HG02588 (cell line): ENCODE measurements at regions not wholly inside any gene's neighbourhood (a gene's known extent, or its start where the extent isn't known, plus 50 kb on each side); places are given as distances from the start of the nearest gene placed in this dataset.
A peak's percentile ranks its signal among the peaks of the same experiment; 100 is the strongest.

Experiments
- ATAC-seq: cut with Tn5 transposase; IDR thresholded peaks from one replicate; pipeline ENCODE4 v1.9.1; 2021; ENCODE audit warnings: mild to moderate bottlenecking, moderate library complexity; ENCODE audit not compliant: unreplicated experiment

DNA sequence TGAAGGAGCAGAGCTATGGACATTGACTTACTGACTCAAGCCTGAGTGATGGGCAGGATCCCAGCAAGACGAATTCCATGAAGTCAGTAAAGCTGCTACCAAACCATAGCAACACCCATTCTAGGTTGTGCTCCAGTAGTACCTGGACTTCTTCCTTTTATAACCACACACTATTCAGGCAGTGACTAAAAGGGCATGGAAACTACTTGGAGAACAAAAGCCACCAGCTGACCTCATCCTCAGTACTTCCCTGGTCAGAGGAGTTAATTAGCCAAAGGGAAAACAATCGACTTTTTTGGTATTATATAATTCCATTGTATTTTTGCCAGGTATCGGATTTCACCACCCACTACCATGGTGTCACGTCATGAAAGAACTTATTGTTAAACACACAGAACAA lies 237.1 kb downstream of the TTC32 start:
- no peak for ATAC-seq

DNA sequence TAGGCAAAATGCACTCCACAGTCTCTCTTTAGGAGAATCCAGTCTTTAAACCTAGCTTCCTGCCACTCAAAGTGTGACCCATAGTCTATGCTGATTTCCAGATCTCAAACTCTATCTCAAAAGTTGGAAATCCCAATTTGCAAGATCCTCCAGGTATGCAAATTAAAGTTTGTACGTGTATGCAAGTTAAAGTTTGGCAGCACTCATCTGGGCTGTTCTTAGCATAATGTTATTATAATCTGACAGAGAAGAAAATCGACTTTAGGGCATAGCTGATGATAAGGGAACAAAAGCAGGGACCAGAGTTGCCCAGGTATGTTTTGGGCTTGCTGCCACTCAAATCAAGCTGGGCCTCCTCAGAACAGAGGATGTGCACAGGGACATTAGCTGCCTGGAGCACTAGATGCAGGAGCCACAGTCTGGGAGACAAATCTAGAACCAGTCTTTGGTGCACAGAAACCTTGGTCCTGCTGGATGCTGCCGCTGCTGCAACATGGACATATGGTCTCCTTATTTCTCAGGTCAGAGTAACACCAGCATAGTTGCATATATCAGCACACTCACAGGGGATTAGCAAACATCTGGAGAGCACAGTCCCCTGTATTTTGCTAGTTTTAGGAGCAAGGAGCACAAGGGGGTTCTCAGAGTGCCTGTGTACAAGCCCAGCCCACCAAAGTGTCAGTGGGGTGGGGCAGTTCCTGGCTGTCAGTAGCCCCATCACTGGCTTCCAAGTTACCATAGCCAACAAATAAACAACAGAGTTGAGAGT lies 242.6 kb downstream of the TTC32 start:
- ATAC-seq: no peak

DNA sequence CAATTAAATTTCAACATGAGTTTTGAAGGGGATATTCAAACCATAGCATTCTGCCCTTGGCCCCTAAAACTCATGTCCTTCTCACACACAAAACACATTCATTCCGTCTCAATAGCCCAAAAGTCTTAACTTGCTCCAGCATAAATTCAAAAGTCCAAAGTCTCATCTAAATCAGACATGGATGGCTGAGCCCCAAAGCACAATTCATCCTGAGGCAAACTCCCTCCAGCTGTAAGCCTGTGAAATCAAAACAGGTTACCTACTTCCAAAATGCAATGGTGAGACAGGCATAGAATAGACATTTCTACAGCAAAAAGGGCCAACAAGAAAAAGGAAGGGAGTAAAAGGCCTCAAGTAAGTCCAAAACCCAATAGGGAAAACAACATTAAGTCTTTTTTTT lies 245.8 kb downstream of the TTC32 start:
- ATAC-seq: no peak

DNA sequence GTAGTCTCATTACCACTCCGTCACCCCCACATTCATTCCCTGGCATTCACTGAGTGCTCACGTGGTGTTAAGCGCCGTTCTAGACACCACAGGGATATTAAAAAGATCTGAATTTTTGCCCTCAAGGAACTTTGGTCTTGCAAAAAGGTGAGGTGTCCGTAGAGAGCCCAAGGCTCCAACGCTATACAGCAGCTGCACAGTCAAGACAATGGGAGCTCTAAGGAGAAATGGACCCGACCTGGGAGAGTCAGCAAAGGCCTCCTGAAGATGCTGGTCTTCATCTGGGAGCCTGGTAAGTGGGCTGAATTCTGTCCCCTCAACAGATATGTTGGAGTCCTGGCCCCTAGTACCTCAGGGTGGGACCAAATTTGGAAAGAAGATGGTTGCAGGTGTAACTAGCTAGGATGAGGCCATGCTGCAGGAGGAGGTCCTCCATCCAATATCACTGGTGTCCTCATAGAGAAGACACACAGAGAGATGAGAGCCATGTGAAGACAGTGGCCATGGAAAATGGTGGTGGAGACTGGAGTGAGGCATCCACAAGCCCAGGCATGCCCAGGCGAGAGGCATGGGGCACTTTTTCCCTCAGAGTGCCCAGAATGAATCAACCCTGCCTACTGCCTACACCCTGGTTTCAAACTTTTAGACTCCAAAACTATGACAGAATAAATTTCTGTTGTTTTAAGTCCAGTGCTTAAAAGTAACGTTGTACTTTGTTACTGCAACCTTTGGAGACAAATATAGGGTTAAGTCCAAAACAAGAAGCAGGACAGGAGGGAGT lies 247.3 kb downstream of the TTC32 start:
- ATAC-seq: no peak

DNA sequence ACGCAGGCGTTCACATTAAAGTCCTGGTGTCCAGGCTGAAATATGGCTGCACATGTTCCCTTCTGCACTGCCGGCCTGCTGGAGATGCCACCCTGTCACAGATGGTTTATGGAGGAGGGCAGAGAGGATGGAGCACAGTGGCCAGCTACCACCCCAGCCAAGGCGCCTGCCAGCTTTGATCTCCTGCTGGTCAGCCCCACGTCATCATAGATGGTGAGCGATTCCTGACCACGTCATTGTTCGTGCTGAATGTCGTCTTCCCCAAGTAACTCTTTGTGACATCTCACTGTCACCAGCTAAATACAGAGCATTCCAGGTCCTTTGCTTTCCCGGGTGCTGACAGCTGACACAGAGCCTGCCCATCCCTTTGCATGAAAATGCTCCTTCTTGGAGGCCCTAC lies 248.3 kb downstream of the TTC32 start:
- ATAC-seq: no peak

DNA sequence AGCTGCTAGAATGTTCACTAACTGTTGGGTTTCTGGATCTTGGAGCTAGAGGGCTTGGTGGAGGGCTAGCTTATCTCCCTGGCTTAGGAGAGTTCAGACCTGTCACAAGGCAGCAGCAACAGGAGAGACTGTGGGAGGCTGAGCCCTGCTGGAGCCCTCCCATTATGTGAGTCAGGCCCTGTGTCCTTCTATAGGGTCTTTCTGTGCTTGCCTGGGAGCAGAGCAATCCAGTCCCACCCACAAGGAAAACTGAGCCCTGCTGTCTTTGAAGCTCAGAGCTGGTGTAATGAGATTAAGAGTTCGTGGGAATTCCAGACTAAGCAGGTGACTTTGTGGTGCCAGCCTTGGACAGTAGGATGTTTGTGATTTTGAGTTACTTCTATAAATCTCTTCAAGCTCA lies 249.0 kb downstream of the TTC32 start:
- ATAC-seq: no peak

DNA sequence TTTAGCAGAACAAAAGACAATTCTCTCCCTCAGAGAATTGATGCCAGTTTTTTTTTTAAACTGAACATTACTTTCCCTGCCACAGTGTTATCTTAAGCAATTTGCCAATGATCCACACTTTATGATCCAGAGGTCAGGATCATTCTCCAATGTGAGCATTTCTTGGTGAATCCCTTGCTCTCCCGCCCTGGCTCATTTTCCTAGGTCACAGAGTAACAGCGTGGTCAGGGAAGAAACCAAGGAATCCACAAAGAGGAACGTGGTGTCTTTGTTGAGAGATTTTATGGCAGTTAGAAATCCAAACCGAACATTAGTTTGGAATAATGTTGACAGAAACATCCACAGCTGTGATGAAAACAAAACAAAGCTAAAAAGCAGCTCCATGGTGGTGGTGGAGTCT lies 250.3 kb downstream of the TTC32 start:
- ATAC-seq: no peak

DNA sequence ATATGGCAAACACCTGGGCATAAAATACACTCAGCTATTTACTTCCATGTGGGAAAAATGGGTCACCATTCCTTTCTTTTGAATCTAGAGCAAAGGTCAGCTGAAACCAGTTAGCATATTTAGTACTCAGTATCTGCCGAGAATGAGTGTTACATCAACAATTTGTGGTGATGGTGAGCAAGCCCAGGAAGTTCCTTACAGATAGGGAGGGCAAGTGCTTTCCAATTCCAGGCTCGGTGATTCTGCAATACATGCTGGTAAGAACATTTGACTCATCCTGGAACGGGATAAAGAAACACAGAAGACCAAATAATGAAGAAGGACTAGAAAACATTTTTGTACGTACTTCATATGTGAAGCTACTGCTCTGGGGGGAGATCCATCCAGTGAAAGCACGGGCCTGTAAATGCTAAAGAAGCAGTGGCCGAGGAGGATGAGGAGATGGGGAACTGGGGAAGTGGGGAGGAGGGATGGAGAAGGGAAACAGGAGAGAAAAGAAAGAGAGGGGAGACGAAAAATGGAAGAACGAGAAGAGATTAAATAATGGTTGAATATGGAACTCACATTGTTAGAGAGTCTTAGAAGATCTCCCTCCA lies 251.9 kb downstream of the TTC32 start:
- no peak for ATAC-seq

DNA sequence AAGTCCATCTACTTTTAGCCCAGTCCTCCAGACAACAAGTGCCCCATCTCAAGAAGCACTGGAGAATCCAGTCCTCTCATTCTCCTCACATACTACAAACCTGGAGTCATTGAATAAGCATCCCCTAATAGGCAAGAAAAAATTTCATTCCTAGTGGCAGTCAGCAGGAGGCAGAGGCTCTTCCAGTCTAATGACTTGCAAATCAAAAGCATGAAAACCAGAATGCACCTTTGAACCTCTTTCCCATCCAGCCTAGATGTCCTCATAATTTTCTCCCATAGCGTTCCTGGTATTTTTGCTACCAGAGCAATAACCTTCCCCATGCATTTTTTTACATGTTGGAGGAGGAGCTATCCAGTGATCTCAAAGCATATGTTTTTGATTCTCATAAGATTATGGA lies 252.6 kb downstream of the TTC32 start:
- no peak for ATAC-seq

DNA sequence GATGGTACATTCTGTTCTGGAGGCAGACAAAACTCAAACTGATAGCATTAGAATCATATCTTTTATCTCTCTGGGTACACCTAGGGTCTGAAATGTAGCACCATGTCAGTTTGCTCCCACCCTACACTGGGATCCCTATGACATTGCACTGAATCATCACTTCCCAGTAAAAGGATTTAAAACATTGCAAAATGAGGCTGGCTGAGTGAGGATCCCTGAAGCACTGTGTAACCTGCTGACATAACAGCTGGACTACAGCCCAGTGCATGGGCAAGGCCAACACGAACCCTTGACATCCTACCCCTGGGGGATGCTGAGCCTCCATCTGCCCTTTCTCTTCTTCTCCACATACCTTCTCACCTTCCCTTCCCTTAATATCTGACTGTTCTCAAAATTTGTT lies 253.2 kb downstream of the TTC32 start:
- ATAC-seq: no peak

DNA sequence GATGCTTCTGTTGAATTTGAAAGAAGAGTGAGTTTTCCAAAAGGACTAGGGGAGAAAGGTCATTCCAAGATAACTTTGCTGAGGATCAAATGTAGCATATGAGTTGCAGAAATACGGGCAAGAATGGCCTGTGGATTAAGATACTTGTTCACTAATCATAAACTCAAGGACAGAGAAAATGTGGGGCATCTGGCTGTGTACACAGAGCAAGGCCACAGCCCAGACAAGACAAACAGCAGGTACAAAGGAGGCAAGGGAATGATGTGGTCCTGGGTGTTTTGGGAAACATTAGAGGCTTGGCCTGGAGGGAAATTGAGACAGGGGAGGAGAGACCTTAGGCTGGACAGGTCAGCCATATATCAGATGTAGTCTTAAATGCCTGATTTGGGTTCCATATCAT lies 254.8 kb downstream of the TTC32 start:
- ATAC-seq: no peak

DNA sequence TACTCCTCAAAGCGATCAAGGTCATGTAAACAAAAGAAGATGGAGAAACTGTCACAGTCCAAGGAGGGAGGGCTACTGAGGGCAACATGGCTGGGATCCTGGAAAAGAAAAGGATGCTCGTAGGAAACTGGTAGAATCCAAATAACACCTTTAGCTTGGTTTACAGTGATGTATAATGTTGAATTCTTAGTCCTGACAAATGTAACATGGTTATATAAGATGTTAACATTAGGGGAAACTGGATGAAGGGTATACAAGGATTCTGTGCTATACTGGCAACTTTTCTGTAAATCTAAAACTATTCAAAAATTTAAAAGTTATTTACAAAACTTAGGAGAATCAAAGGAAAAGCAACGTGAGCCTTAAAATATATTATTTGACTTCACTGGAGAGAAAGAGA lies 257.0 kb downstream of the TTC32 start:
- ATAC-seq: no peak

DNA sequence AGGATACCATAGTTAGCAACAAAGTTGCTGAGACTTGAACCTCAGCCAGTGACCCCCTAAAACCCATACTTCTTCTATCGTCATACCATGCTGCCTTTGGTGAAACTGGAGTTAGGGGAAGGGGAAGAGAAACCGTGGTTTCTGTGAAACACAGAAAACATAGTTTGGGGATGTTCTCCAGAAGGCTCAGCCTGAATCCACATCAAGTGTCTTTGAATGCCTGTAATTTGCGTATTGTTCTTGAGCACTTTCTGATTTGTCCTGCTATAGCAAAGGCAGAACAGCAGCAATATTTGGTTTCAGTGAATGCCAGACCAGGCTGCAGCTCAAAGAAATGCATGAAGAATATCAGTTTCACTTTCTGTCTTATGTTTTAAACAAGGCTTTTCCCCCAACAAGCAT lies 258.7 kb downstream of the TTC32 start:
- ATAC-seq: peak; percentile 59

DNA sequence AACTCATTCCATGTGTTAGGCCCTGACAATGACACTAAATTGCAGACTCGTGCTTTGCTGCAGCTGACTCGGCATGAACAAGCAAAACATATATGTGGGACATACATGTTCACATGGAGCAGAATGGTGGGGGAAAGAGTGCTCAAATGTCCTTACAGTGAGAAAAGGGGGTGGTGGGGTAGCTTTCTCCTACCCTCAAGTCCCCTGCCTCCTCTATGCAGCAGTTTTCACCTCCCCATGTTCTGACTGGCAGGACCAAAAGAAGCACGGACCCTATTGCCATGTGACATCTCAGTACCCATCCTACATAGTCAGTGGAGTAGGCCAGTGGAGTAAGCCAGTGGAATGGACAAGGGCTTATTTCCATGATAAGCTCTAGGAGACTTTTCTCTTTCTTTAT lies 259.3 kb downstream of the TTC32 start:
- ATAC-seq: no peak

DNA sequence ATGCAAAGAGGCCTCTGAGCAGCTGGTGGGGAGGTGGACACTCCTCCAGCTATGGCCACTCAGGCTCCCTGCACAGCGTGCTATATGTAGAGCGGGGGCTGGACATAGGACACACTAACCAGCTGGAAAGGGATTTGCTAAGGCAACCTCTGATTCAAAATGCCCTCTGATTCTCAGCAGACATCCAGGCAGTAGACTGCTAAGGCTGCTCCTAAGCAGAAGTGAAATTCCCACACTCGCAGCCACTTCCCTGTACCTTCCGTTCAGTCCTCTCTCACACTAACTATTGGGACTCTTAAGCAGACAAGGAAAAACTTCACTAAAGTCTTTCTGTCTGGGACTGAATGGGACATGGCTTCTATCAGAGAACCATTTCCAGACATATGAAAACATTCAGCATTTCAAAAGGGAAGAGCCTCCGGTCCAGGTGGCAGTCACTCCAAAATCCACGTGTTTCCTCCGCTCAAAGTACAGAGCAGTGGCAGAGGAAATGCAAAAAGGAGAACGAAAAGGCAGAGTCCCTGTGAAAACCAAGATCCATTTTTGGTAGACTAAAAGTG lies 265.8 kb downstream of the TTC32 start:
- no peak for ATAC-seq

DNA sequence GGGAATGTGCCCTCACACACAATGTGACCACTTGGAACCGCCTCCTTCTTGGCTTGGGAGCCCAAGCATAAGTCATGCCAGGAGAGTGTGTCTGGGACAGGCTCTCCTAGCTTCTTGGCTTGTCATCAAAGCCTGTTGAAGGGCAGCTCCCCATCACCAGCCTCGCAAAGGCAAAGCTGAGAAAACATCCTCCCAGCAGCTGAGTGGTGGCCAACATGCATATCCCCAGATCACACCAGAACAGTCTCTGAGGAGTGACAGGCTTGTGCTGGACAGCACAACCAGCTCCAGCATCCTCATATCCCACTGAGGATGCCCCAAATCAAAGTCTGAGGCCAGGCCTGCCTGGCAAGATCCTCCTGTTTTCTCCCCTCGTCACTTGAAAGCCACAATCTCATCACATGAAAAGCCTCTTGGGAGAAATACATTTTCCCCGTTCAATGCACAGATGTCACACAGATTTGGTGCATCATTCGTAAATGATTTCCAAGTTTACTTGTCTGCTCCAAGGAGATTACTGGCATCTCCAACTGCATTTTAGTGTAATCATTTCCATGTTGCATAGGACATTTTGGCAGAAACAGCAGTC lies 269.3 kb downstream of the TTC32 start:
- ATAC-seq: no peak

DNA sequence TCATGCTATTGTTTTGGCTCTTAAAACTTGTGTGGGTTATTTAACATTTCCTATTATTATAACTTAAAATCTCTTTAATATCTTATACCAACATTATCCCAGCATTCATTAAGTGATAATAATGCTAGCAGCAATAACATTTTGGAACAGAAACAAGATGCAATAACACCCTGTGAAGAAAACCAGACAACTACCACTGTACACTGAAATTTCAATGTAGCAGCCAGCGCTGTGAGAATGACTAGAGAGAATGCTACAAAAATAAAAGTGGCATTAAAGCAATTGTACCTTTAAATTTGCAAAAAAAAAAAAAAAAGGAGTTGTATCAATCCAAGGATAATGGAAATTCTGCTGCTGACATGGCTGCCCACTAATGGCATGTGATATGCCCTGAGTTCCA lies 269.9 kb downstream of the TTC32 start:
- no peak for ATAC-seq

DNA sequence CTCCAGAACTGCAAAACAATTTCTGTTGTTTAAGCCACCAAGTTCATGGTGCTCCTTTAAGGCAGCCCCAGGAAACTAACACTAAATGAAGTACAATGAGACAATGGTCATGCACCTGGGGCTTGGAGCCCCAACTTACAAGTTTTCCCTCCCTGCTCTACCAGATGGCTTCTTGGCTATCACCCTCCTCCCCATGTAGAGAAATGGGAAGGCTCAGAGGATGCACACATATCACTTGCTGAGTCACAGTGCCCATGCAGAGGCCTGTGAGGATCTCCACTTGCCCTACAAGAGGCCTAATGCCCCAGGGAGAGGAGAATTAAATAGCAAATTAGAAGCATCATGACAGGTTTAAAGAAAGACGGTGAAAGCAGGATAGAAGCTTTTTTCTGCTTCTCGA lies 270.9 kb downstream of the TTC32 start:
- no peak for ATAC-seq

DNA sequence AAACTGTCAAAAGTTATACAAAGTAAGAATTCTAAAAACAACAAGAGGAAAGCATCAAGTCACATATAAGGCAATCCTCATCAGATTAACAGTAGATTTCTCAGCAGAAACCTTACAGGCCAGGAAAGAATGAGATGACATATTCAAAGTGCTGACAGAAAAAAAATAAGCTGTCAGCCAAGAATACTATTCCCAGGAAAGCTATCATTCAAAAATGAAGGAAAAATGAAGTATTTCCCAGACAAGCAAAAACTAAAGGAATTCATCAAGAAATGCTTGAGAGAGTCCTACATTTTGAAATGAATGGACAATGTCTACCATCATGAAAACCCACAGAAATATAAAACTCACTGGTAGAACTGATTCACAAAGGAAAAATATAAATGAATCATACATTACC lies 268.9 kb upstream of the OSR1 start:
- ATAC-seq: no peak

DNA sequence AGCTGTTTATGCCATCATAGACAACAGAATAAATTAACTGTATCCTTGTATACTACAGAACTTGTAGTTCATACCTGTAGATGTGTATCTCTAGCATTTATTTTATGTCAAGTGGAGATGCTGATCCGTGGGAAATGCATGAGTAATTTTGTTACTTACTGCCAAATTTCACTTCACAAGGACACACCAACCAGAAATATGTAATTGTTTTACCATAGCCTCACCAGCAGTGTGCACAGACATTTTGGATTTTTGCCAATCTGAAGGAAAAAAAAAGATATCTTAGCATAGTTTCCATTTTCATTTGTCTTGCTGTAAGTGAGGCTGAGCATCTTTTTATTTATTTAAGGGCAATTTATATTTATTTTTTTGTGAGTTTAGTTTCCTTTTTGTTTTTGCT lies 265.1 kb upstream of the OSR1 start:
- no peak for ATAC-seq

DNA sequence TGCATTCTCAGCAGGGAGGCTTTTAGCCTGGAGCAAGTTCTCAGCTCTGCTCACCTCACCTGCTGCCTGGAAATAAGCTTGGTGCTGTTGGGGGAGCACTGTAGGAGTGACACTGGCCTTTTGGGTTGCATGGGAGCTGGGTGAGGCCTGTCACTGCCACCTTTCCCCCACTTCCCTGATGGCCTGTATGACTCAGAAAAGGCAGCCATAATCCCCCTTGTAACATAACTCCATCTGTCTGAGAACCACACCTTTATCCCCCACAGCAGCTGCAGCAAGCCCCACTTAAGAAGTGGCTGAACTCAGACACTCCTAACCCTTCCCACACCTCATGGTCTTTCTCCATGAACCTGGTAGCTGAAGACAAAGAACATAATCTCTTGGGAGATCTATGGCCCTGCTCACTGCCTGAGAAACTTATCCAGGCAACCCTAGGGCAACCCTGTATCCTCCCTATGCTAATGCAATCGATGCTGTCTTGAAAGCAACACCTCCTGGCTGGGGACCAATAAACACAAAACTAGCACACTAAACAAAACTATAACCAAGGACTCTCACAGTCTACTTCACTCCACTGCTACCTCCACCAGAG lies 258.9 kb upstream of the OSR1 start:
- no peak for ATAC-seq
